Bronchial epithelial cell (primary cell): ENCODE measurements at regions not wholly inside any gene's neighbourhood (a gene's known extent, or its start where the extent isn't known, plus 50 kb on each side); places are given as distances from the start of the nearest gene placed in this dataset.
"Not testable (repeated sequence)": the region's sequence is repeated elsewhere in the genome, so short reads cannot be mapped to it uniquely, and the experiment has no call there.

Experiments used
- DNase-seq: peaks from one replicate; pipeline ENCODE4 v3.0.0-alpha.2; 2010; ENCODE audit warnings: low read depth
- FAIRE-seq: peaks from 2 replicates; lab custom pipeline; 2011; peaks lifted over from hg19 to GRCh38; lab: Jason Lieb, UNC
- H3K27me3 ChIP-seq: 2 replicates; pipeline ENCODE4 v1.5.1; 2011; ENCODE audit warnings: low read length; ENCODE audit not compliant: control insufficient read depth, insufficient read depth
- H3K36me3 ChIP-seq: 2 replicates; pipeline ENCODE4 v1.5.1; 2011; ENCODE audit warnings: low read length; ENCODE audit not compliant: control insufficient read depth, insufficient read depth
- H3K4me3 ChIP-seq: 2 replicates; pipeline ENCODE4 v1.5.1; 2011; ENCODE audit warnings: mild to moderate bottlenecking, low read depth, low read length, control low read depth
- TF ChIP-seq, protein P1 (sequence below): IDR thresholded peaks from 2 replicates; pipeline ENCODE4 v1.5.1; 2011; ENCODE audit warnings: mild to moderate bottlenecking, moderate library complexity, low read length, control low read depth, inconsistent platforms; ENCODE audit not compliant: insufficient read depth, severe bottlenecking

DNA sequence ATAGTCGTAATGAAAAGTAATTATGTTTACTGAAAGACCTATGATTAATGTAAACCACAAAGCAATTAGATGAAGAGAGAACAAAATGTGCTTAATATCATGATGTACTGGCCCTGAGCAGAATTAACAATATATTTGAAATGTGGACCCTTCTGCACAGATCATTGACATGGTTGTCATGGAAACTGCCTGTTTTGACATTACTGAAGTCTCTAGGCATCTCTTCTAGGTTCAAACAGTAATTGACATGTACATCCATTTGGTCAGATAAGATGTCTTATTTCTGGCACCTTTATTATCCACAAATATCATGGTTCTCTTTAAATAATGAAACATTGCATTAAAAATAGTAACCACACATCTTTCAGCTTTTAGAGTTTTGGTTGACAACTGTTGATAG is 251.7 kb upstream of the GNPDA2 start:
- FAIRE-seq, result no peak
- H3K36me3 ChIP-seq, result no peaks in the 10 kb centered on the region
- TF ChIP-seq, protein P1, sequence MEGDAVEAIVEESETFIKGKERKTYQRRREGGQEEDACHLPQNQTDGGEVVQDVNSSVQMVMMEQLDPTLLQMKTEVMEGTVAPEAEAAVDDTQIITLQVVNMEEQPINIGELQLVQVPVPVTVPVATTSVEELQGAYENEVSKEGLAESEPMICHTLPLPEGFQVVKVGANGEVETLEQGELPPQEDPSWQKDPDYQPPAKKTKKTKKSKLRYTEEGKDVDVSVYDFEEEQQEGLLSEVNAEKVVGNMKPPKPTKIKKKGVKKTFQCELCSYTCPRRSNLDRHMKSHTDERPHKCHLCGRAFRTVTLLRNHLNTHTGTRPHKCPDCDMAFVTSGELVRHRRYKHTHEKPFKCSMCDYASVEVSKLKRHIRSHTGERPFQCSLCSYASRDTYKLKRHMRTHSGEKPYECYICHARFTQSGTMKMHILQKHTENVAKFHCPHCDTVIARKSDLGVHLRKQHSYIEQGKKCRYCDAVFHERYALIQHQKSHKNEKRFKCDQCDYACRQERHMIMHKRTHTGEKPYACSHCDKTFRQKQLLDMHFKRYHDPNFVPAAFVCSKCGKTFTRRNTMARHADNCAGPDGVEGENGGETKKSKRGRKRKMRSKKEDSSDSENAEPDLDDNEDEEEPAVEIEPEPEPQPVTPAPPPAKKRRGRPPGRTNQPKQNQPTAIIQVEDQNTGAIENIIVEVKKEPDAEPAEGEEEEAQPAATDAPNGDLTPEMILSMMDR, result no peak
- no peak overlapping the region for H3K4me3 ChIP-seq
- H3K27me3 ChIP-seq, result no peaks in the 10 kb centered on the region
- DNase-seq, result no peak

DNA sequence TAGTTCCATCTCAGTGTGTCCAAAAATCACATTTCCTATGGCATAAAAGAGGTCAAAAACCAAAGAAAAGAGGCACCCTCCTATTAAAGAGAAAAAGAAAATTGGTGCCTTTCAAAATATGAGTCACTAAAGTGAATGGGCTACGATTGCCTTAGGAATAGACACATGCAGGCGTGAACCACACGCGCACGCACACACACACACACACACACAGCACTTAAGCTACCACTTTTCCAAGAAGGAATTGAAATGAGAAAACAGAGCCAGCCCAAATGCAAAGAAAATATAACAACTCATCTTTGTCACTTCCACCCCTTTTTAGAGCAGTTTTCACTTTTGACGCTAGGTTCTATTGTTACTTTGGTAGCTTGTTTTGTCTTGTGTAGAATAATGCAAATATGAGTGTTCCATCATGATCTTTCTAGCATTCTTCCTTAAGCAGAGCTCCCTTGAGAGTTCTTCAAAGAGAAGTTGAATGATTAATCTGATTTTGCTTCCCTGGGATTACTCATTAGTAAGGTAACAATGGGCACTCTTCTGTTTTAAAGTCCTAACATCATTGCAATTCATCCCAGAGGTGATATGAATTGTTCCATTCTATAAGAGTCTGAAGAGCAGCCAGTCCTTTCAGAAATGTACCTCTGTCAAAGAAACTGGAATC is 239.2 kb upstream of the GNPDA2 start:
- FAIRE-seq (no peak), DNase-seq (no peak)
- Histone ChIP-seq H3K4me3 (no peak overlapping the region), H3K36me3 (no peaks in the 10 kb centered on the region), H3K27me3 (no peaks in the 10 kb centered on the region)
- TF ChIP-seq, protein P1, result no peak

DNA sequence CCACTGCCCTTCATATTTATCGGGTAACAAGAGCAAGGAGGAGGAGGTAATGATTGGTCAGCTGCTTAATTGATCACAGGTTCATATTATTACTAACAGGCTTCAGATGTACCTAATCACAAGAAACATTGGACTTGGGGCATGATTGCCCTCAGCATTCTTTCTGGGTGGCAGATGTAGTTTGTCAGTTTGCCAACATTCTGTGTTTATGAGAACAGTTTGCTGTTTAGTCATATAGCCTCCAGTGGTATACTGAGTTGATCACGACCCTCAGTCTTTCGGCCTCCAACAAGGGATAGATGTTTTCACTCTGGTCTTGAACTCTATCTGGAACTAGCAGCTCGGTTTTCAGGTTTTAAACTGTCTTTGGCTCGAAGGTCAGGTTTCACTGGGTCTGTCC is 237.7 kb upstream of the GNPDA2 start:
- FAIRE-seq, H3K4me3 ChIP-seq, H3K36me3 ChIP-seq, H3K27me3 ChIP-seq: not testable (repeated sequence)
- DNase-seq, result peak; percentile 6

DNA sequence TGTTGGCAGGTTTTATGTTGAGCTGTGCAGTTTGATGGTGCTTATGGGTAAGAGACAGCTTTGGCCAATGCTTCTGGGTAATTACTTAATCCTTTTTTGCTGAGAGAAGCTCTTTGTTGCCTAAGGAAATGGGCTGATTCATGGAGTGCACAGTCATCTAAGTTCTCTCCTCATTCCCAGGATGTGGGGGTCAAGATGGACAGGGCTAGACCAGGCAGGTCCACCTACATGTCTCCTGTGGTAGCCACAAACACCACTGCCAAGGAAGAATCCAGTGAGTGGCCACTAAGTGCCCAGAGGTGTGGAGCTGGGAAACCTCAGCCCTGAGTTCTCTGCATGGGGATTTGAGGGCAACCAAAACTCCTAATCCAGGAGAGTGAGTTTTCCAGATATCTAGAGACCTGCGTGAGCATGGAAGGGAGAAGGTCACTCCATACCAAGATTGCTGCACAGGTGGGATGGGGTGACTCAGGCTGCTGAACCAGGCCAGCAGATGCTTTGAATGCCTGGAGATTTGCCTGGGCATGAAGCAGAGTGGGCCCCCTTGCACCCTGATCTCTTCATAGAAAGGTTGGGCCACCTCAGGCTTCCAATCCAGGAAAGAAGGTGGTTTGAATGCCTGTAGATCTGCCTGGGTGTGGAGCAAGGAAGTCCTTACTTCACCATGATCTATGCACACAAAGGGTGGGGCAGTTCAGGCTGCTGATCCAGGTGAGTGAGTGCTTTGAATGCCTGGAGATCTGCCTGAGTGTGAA is 234.8 kb upstream of the GNPDA2 start:
- FAIRE-seq, result no peak
- TF ChIP-seq, protein P1, result no peak
- H3K4me3 ChIP-seq, result no peak overlapping the region
- no peaks in the 10 kb centered on the region for H3K27me3 ChIP-seq
- peak; percentile 7 for DNase-seq
- no peaks in the 10 kb centered on the region for H3K36me3 ChIP-seq

DNA sequence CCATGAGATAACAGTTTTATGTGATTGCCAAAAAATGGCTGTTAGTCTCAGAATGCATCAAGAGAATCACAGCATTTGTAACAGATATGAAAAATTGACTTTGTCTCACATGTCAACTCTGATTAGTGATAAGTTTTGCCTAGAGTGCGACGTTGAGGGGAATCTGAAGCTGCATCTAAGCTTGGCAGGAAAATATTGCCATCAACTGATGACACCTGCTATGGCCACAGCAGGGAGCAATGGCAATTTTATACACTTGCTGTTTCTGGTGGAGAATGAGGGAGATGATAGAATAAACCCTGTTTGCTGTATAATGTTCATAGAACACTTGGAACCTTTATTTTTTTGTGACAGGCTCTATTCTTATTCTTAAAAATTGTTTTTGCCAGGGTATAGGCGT is 205.4 kb upstream of the GNPDA2 start:
- DNase-seq, result no peak
- H3K27me3 ChIP-seq, result no peaks in the 10 kb centered on the region
- no peak for FAIRE-seq
- H3K36me3 ChIP-seq, result no peaks in the 10 kb centered on the region
- H3K4me3 ChIP-seq, result no peak overlapping the region
- TF ChIP-seq, protein P1, result no peak

DNA sequence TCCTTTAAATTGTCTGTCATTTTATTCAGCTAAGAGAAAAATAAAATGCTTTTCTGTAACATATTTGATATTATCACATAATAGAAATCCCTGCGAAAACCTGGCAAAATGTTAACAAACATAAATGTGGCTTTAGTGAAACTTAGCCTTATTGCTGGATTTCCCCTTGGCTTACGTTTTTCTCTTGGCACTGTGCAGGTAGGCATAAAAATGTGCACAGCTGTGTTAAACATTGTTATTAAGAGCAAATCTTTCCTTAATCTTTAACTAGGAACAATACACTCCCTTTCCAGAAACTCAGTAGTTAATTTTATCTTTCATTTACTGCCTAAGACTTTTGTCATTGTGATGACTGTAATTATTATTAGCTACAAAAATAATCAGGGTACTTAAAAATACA is 202.4 kb upstream of the GNPDA2 start:
- no peaks in the 10 kb centered on the region for H3K27me3 ChIP-seq
- TF ChIP-seq, protein P1, result no peak
- no peak for FAIRE-seq
- H3K36me3 ChIP-seq, result no peaks in the 10 kb centered on the region
- DNase-seq, result no peak
- no peak overlapping the region for H3K4me3 ChIP-seq
